ENCODE measurements at regions not wholly inside any gene's neighbourhood (a gene's known extent, or its start where the extent isn't known, plus 50 kb on each side); places are given as distances from the start of the nearest gene placed in this dataset.

DNA sequence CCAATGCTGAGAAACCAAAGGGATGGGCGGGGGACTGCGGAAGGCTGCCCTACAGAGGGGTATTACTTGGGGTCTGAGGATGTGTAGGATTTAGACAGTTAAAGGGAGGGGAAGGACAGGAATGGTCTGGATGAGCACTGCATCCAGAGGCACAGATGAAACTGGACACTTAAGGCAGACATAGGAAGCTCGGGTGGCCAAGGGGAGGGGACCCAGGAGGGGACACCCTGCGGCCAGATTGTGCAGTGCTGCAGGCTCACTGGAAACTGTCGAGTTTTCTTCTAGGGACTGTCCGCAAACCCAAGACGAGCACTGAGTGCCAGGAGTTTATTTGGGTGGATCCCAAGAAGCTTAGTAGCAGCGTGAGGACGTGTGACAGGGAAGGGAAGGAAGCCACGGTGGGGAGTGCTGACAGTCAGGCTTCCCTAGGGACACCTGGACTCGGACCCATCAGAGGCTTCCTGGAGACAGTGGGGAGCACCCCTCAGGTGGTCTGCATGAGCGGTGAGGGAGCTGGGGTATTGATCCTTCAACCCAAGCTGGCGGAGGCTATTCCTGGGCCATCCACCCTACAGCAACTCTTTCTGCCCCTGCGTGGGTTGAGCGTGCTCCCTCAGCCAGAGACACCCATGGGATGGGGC lies 278.7 kb downstream of the FOXL1 start:
- RAD21 ChIA-PET (ENCODE audit: unreplicated experiment), result no interaction called here
- SMC1A ChIA-PET (ENCODE audit: uncharacterized antibody, unreplicated experiment), result interaction anchor here (0.6 kb wide), 1 partner anchor 222 kb away, joined by 3 read pairs; no protein-coding TSS in a partner anchor
- no TSS peak for BruUV-seq (replicated peaks)
- FAIRE-seq (no peak), DNase-seq (ENCODE audit: low read depth, low spot score) (no peak), ATAC-seq (no peak)
- no peak overlapping the region for H2AFZ ChIP-seq (ENCODE audit: control insufficient read depth, low read depth, low read length)
- in situ Hi-C loops (cut with MboI), result no loop called here
- H3K9ac ChIP-seq (ENCODE audit: control insufficient read depth, insufficient read depth, low read length), result no peak overlapping the region
- TF ChIP-seq BHLHE40 (IDR thresholded peaks at IDR 0.05; ENCODE audit: borderline replicate concordance in 1 of 2, low read depth in 2 of 2, low read length in 1 of 2), result no peak
- TF ChIP-seq CBX3 (IDR thresholded peaks at IDR 0.05; ENCODE audit: borderline replicate concordance, low read depth), result no peak
- no peak overlapping the region for H3K4me2 ChIP-seq (ENCODE audit: control insufficient read depth, insufficient read depth)
- H4K20me1 ChIP-seq (ENCODE audit: control insufficient read depth, insufficient read depth), result no peaks in the 10 kb centered on the region
- CTCF ChIA-PET, result interaction anchor here (0.8 kb wide), 1 partner anchor 56 kb away, joined by 3 read pairs; no protein-coding TSS in a partner anchor
- no peaks in the 10 kb centered on the region; the same call in 2 of the 3 replicates for H3K9me3 ChIP-seq (replicated peaks; ENCODE audit: control insufficient read depth, insufficient read depth, low read length)
- H3K27me3 ChIP-seq (replicated peaks in 1 of 2; ENCODE audit: control insufficient read depth in 2 of 2, insufficient read depth in 2 of 2, low read length in 1 of 2), result no peaks in the 10 kb centered on the region
- H3K36me3 ChIP-seq (ENCODE audit: control insufficient read depth in 2 of 2, insufficient read depth in 2 of 2, low read length in 1 of 2), result no peaks in the 10 kb centered on the region
- POLR2A ChIA-PET, result no interaction called here
- 27% methylated on average over 15 of the region's 15 CpGs for WGBS (ENCODE audit: insufficient coverage, insufficient replicate concordance, low lambda C conversion rate, missing lambda C conversion rate)
- no peaks in the 10 kb centered on the region for H3K4me1 ChIP-seq (ENCODE audit: control insufficient read depth, insufficient read depth, low read length)
- H3K27ac ChIP-seq (ENCODE audit: control insufficient read depth, insufficient read depth), result no peak overlapping the region
- intact Hi-C loops (cut with micrococcal nuclease; ENCODE audit: unreplicated experiment), result no loop called here
- no peaks in the 10 kb centered on the region for H3K79me2 ChIP-seq (ENCODE audit: control insufficient read depth, insufficient read depth, low read length)
- no peak overlapping the region for H3K4me3 ChIP-seq

DNA sequence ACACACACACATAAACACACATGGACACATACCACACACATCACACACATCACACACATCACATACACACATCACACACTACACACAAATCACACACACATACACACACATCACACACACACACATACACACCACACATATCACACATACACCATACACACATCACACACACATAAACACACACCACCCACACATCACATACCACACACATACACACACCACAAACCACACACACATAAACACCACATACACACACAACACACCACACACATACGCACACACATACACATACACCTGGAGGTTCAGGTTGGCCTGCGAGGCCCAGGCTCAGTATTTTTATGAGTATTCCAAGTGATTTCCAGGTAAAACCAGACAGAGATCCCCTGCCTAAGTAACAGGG lies 279.5 kb downstream of the FOXL1 start:
- ChIA-PET SMC1A (ENCODE audit: uncharacterized antibody, unreplicated experiment) (no interaction called here), CTCF (interaction anchor here (0.8 kb wide), 1 partner anchor 55 kb away, joined by 3 read pairs; no protein-coding TSS in a partner anchor), POLR2A (no interaction called here), RAD21 (ENCODE audit: unreplicated experiment) (no interaction called here)
- BruUV-seq (replicated peaks), result no TSS peak
- no peaks in the 10 kb centered on the region for H3K27me3 ChIP-seq (replicated peaks in 1 of 2; ENCODE audit: control insufficient read depth in 2 of 2, insufficient read depth in 2 of 2, low read length in 1 of 2)
- 65% methylated on average over 2 of the region's 2 CpGs for WGBS (ENCODE audit: insufficient coverage, insufficient replicate concordance, low lambda C conversion rate, missing lambda C conversion rate)
- no peak for DNase-seq (ENCODE audit: low read depth, low spot score)
- no peak overlapping the region for H3K27ac ChIP-seq (ENCODE audit: control insufficient read depth, insufficient read depth)
- in situ Hi-C loops (cut with MboI), result no loop called here
- intact Hi-C loops (cut with micrococcal nuclease; ENCODE audit: unreplicated experiment), result no loop called here
- H3K4me3 ChIP-seq, result no peak overlapping the region
- no peaks in the 10 kb centered on the region for H3K4me1 ChIP-seq (ENCODE audit: control insufficient read depth, insufficient read depth, low read length)
- H3K36me3 ChIP-seq (ENCODE audit: control insufficient read depth in 2 of 2, insufficient read depth in 2 of 2, low read length in 1 of 2), result no peaks in the 10 kb centered on the region
- no peaks in the 10 kb centered on the region for H4K20me1 ChIP-seq (ENCODE audit: control insufficient read depth, insufficient read depth)
- peak; percentile 72 for TF ChIP-seq BCL3 (IDR thresholded peaks at IDR 0.05; ENCODE audit: borderline replicate concordance, insufficient read depth, low read depth, low read length, poor library complexity, severe bottlenecking)
- no peak for TF ChIP-seq POLR2AphosphoS2 (IDR thresholded peaks at IDR 0.05; ENCODE audit: low read depth, low read length)
- TF ChIP-seq, protein P1, sequence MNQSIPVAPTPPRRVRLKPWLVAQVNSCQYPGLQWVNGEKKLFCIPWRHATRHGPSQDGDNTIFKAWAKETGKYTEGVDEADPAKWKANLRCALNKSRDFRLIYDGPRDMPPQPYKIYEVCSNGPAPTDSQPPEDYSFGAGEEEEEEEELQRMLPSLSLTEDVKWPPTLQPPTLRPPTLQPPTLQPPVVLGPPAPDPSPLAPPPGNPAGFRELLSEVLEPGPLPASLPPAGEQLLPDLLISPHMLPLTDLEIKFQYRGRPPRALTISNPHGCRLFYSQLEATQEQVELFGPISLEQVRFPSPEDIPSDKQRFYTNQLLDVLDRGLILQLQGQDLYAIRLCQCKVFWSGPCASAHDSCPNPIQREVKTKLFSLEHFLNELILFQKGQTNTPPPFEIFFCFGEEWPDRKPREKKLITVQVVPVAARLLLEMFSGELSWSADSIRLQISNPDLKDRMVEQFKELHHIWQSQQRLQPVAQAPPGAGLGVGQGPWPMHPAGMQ (IDR thresholded peaks at IDR 0.05; ENCODE audit: borderline replicate concordance), result peak; percentile 18; the same call in 1 of the 2 replicates
- TF ChIP-seq IRF3 (IDR thresholded peaks at IDR 0.05), result no peak
- no peak for ATAC-seq
- H3K79me2 ChIP-seq (ENCODE audit: control insufficient read depth, insufficient read depth, low read length), result no peaks in the 10 kb centered on the region
- H3K4me2 ChIP-seq (ENCODE audit: control insufficient read depth, insufficient read depth), result no peak overlapping the region
- FAIRE-seq, result no peak
- H3K9me3 ChIP-seq (replicated peaks; ENCODE audit: control insufficient read depth, insufficient read depth, low read length), result no peaks in the 10 kb centered on the region; the same call in 2 of the 3 replicates
- no peak overlapping the region for H3K9ac ChIP-seq (ENCODE audit: control insufficient read depth, insufficient read depth, low read length)
- H2AFZ ChIP-seq (ENCODE audit: control insufficient read depth, low read depth, low read length), result no peak overlapping the region
